Brain pericyte (primary cell): ENCODE measurements at regions not wholly inside any gene's neighbourhood (a gene's known extent, or its start where the extent isn't known, plus 50 kb on each side); places are given as distances from the start of the nearest gene placed in this dataset.

Source experiments
- DNase-seq: peaks from one replicate; pipeline ENCODE4 v3.0.0-alpha.2; 2012; ENCODE audit warnings: low read depth, low spot score

DNA sequence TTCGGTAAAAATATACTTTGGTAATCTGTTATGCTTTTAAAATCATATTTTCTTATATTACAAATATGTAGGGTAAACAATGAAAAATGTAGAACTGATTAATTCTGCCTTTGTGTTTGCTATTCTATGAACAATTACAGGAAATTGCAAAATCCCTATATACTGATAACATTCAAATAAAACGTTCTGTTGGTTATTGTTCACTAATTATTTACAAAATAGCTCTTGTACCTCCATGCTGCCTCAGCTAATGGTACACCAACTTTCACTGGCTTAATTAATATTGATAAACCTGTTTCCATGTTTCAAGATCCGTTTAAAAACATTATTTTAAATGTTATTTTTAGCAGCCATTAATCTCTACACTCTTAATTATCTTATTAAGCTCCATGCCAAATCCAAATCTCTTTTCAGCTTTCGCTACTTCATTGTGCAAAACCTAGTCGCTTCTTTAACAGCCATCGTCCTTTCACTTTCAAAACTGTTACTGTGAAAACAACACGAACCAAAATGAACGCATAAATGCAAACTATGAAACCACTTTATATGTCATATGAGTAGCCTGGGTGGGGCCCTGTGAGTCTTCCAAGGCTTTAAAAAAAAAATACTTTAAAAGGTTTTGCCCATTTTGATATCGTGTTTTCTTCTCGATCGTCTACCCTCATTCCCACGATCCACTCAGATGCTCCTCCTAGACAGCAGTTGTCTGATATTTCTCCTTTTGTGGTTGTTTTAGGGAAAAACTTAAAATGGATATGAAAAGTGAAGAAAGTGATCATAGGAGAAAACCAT lies 807.1 kb downstream of the USP25 start:
- no peak for DNase-seq

DNA sequence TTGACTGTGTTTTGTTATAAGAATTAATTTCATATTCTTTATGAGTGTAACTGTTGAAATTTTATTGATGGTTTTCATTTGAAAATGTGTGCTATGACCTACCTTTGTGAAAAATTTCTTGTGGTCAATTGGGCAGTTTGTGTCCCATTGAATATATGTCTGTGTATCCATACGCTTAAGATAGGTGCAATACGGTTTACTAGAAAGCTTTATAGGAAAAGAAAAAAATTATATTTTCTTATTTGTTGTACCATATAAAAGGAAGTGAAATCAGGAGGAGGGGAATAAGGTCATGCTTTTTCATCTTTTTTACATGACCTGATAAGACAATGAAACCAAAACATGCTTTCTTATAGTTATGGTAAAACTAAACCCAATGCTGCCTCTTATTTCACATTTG lies 807.7 kb downstream of the USP25 start:
- no peak for DNase-seq

GRCh38 chr21:16538405-16538804 lies 808.6 kb downstream of the USP25 start:
- DNase-seq, result no peak

DNA sequence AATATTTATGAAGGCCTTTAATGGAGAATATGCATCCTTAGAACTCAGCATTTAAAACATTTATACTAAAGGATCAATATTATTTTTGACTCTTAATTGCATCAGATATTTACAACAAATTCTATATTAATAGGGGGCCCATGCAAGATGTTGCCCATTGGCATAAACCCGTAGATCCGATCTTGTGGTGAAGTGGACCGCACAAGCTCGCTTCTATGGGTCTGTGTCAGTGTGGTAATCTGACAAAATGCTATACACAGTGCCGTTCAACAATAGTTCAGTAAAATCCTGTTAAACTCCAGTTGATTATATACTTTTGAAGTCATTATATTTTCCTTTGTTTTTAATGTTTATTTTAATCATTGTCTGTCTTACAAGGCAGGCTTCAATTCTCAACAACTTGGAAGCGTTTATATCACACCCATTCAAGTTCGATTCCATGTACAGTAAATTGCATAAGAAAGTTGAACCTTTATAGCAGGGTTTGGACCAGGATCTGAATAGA lies 809.2 kb downstream of the USP25 start:
- no peak for DNase-seq

- no peak for DNase-seq
Measured at GRCh38 chr21:16540966-16541727, 811.4 kb downstream of the USP25 start.

- no peak for DNase-seq
Measured at GRCh38 chr21:16550118-16550517, 820.3 kb downstream of the USP25 start.

- DNase-seq, result no peak
Measured at GRCh38 chr21:16550917-16551741, 821.3 kb downstream of the USP25 start.

DNA sequence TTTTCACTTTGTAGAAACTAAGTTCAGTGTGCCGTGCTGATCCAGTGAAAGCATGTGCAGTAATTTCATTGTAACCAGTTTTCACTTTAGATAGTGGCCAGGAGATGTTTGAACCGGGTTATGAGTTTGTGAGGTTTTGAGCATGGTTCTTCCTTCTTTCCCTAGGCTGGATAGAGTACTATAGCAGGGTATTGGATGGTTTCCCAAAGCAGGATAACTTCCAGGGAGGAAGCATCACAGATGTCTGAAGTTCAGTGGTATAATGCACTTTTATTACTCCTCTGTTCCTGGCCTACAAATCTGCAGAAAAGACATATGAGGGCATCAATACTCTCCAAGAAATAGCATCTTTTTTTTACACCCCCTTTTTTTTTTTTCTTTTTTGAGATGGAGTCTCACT lies 823.1 kb downstream of the USP25 start:
- DNase-seq, result no peak

- no peak for DNase-seq
Measured at GRCh38 chr21:16554503-16554902, 824.7 kb downstream of the USP25 start.

DNA sequence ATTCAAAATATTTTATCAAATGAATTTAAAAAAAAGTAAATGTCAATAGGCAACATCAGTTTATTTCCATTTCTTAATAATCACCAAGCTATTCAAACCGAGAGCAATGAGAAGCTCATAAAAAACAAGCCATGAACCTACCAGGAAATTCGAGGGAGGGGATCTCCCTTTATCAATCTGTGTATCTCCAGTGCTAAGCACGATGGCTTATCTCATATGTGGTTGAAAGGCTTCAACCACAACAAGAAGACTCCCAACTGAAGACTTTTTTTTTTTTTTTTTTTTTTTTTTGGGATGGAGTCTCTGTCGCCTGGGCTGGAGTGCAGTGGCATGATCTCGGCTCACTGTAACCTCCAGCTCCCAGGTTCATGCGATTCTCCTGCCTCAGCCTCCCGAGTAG lies 833.3 kb downstream of the USP25 start:
- no peak for DNase-seq

GRCh38 chr21:16563795-16564194 lies 834.0 kb downstream of the USP25 start:
- no peak for DNase-seq

DNA sequence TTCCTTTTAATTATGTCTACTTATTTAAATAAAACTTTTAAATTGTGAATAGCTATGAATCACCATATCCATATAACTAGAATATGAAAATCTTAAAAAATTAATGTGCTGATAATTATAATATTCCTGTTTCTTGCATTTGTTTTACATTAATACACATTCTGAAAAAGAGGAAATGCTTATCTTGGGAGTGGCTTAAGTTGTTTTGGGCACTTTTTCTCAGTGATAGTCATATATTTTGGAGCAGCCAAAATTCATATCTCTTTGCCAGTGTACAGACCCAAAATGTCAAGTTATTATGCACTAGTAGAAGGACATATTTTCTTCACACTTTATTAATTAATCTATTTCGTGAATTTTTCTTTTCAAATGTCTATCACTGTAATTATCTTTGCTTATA lies 838.5 kb downstream of the USP25 start:
- no peak for DNase-seq

DNA sequence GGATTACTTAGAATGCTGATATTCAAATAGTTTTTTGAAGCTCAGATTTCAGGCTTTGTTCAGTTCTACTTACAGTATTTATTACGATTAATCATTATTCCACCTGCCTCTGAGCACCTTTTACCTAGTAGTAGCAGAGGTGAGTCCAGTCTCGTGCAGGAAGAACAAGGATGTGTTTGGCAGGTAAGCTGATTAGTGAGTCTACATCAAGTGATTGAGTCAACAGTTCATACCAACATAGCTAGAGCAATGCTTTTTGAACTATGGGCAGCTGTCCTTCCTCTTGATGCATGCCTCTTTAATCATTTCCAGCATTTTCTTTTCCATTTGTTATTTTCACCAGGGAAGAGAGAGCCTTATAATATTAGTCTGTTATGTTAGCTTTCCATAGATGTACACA lies 838.9 kb downstream of the USP25 start:
- DNase-seq, result no peak

- DNase-seq, result no peak
Measured at GRCh38 chr21:16569679-16570078, 839.9 kb downstream of the USP25 start.

- no peak for DNase-seq
Measured at GRCh38 chr21:16570171-16570570, 840.4 kb downstream of the USP25 start.

DNA sequence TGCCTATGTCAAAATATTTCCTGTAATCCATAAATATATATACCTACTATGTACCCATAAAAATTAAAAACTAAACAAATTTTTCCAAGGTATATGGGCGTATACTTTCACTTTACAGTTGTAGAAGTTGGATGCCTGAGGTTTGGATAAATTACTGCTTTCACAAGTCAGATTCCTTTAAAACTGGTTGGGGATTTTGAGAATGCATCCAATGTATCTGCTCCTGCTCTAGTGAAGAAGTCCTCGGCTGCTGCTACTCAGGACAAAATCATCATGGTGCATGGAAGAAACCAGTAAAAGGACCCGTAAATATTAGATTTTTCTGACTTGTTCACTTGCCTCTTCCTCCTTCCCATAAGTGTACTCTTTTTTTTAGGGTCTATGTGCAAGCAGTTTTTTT lies 841.1 kb downstream of the USP25 start:
- DNase-seq, result no peak

DNA sequence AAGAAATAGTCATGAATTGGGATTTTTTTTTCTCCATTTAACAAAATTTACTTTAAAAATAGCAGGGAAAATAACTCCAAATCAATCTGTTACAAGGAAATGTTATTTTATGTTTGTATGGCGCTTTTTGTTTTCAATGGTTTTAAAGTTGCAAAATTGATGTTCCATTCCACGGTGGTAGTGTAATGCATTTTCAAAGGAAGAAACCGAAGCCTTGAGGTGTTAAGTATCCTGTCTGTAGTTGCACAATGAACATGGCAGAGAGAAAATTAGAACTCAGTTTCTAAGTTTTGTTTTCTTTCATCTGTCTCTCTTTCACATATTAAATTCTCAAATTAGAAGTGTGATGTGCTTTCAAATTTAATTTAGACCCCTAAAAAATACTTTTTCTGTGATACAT lies 841.8 kb downstream of the USP25 start:
- DNase-seq, result no peak

GRCh38 chr21:16572032-16572431 lies 842.2 kb downstream of the USP25 start:
- no peak for DNase-seq

- DNase-seq, result no peak
Measured at GRCh38 chr21:16573578-16573977, 843.8 kb downstream of the USP25 start.

- DNase-seq, result no peak
Measured at GRCh38 chr21:16577975-16578374, 848.2 kb downstream of the USP25 start.

- DNase-seq, result no peak
Measured at GRCh38 chr21:16578912-16579311, 849.1 kb downstream of the USP25 start.

DNA sequence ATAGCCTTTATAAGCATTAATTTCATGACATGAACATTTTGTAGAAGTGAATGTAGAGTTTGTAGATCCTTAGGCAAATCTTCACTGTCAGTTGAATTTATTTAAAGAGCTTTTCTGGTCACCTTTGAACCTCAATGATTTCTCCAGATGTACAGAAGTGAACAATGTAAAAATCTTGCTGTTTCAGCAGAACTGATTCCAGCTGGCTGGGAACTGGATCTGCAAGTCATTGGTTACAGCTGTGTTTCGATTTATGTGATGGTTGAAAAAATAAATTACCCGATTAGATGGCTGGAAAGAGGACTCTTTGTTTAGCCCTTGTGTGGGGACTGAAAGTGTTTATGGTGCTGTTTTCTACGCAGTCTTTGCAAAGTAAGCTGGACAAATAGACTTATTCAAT lies 849.8 kb downstream of the USP25 start:
- peak; percentile 87 for DNase-seq
